Upper lobe of left lung (tissue), 4 donors: ENCODE measurements at regions not wholly inside any gene's neighbourhood (a gene's known extent, or its start where the extent isn't known, plus 50 kb on each side); places are given as distances from the start of the nearest gene placed in this dataset.
"Not testable (repeated sequence)": the region's sequence is repeated elsewhere in the genome, so short reads cannot be mapped to it uniquely, and the experiment has no call there.

Experiments used
- CTCF ChIP-seq, 6 experiments: fragments of 450-650 bp in 4 of 6; fragments of 200-600 bp in 2 of 6; sonication (generic) in 2 of 6; IDR thresholded peaks; one replicate each; pipeline ENCODE4 v1.5.1; 2016 to 2019; ENCODE audit warnings: antibody characterized with exemption in 6 of 6
- EP300 ChIP-seq, 4 donors: sonication (generic); formaldehyde crosslinking; IDR thresholded peaks; one replicate each; pipeline ENCODE4 v1.5.1; 2017; ENCODE audit warnings: antibody characterized with exemption in 4 of 4, control low read depth in 2 of 4
- POLR2A ChIP-seq, 4 donors: fragments of 450-650 bp; IDR thresholded peaks; one replicate each; pipeline ENCODE4 v1.5.1; 2016 to 2017; ENCODE audit warnings: antibody characterized with exemption in 4 of 4, mild to moderate bottlenecking in 2 of 4

- not testable (repeated sequence) for TF ChIP-seq EP300, CTCF, POLR2A (IDR thresholded peaks at IDR 0.05)
These were observed 2755.4 kb downstream of the RPIA start for GRCh38 chr2:91446915-91447314.
